Endothelial cell (in vitro differentiated cells): ENCODE measurements at regions not wholly inside any gene's neighbourhood (a gene's known extent, or its start where the extent isn't known, plus 50 kb on each side); places are given as distances from the start of the nearest gene placed in this dataset.
A peak's percentile ranks its signal among the peaks of the same experiment; 100 is the strongest.

ENCODE experiments used
- DNase-seq: peaks from one replicate; pipeline ENCODE4 v3.0.0; 2021; ENCODE audit warnings: low spot score
- H3K27ac Mint-ChIP-seq: one replicate; pipeline ENCODE4 v1.8.0; 2021; ENCODE audit warnings: mixed read lengths, inconsistent platforms; ENCODE audit not compliant: unreplicated experiment
- H3K27me3 Mint-ChIP-seq: one replicate; pipeline ENCODE4 v1.8.0; 2021; ENCODE audit warnings: mild to moderate bottlenecking, moderate library complexity, mixed read lengths, inconsistent platforms; ENCODE audit not compliant: unreplicated experiment
- H3K36me3 Mint-ChIP-seq: one replicate; pipeline ENCODE4 v1.8.0; 2021; ENCODE audit warnings: mild to moderate bottlenecking, low read depth, mixed read lengths, inconsistent platforms; ENCODE audit not compliant: unreplicated experiment
- H3K4me1 Mint-ChIP-seq: one replicate; pipeline ENCODE4 v1.8.0; 2021; ENCODE audit warnings: mild to moderate bottlenecking, mixed read lengths, inconsistent platforms; ENCODE audit not compliant: unreplicated experiment
- H3K4me3 Mint-ChIP-seq: one replicate; pipeline ENCODE4 v1.8.0; 2021; ENCODE audit warnings: mild to moderate bottlenecking, mixed read lengths, inconsistent platforms; ENCODE audit not compliant: unreplicated experiment
- H3K9me3 Mint-ChIP-seq: one replicate; pipeline ENCODE4 v1.8.0; 2021; ENCODE audit warnings: mixed read lengths, inconsistent platforms; ENCODE audit not compliant: unreplicated experiment
- CTCF ChIP-seq: fragments of 200-600 bp; sonication (generic); IDR thresholded peaks from one replicate; pipeline ENCODE4 v1.5.0; 2021; ENCODE audit warnings: antibody characterized with exemption; ENCODE audit not compliant: unreplicated experiment

GRCh38 chr1:232873931-232874330, 68.7 kb downstream of the MAP10 start:
- Mint-ChIP-seq H3K27me3 (peaks cover 5% of the 10 kb centered on the region), H3K36me3 (no peaks in the 10 kb centered on the region), H3K4me3 (no peak overlapping the region), H3K9me3 (no peaks in the 10 kb centered on the region), H3K4me1 (no peaks in the 10 kb centered on the region), H3K27ac (no peak overlapping the region)
- TF ChIP-seq CTCF: no peak
- DNase-seq: no peak

DNA sequence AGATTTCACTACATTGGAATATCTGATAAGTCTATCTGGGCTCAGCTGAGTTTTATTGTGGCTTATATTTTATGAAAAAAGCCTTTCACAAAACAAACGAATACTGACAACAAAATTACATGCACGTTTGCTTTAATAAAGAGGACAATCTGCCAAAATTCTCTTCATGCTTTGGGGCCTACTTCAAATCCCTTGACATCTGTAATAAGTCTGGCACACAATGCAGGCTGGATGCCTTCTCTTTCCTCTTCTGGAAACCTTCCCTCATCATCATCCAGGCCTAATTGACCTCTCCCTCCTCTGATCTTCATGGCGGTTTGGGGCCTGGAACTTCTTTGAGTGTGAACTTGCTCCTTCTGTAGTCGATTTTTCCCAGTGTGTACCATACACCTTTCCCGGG, 70.3 kb downstream of the MAP10 start:
- TF ChIP-seq CTCF: no peak
- no peaks in the 10 kb centered on the region for H3K36me3 Mint-ChIP-seq
- H3K9me3 Mint-ChIP-seq: no peaks in the 10 kb centered on the region
- no peak overlapping the region for H3K4me3 Mint-ChIP-seq
- peak overlapping the region; percentile 64 for H3K27ac Mint-ChIP-seq
- no peaks in the 10 kb centered on the region for H3K4me1 Mint-ChIP-seq
- no peak for DNase-seq
- H3K27me3 Mint-ChIP-seq: peaks cover 7% of the 10 kb centered on the region

DNA sequence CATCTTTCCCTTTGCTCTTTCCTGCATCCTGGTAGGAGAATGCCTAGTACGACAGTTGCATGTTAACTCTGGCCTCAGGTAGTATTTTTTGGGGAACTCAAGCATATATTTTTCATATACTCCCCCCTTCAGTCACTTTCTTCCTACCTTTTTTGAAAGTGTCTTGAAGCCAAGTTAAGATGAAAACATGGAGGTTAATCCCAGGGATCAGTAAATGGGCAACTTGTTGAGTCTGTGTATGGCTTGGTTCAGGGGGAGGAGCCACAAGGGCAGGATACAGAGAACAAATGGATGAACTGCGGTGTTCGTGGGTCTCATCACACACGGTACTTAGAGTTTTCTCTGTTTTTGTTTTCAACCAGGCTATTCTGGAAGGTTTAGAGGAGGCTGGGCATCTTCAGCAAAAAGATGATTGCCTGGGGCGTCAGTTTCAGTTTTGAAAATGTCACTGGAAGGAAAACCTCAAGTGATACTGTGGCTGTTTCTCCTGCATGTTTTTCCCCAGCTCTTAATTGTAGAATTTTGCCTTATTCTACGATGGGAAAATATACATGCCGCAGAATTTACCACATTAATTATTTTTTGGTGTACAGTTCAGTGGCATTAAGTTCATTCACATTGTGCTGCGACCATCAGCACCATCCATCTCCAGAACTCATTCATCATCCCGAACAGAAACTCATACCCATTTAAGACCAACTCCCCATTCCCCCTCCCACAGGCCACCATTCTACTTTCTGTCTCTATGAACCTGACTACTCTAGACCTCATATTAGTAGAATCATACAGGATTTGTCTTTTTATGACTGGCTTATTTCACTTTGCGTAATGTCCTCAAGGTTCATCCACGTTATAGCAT, 71.5 kb downstream of the MAP10 start:
- DNase-seq: no peak
- Mint-ChIP-seq H3K27ac (no peak overlapping the region), H3K4me1 (no peaks in the 10 kb centered on the region), H3K4me3 (no peak overlapping the region), H3K9me3 (no peaks in the 10 kb centered on the region), H3K36me3 (no peaks in the 10 kb centered on the region), H3K27me3 (peaks cover 7% of the 10 kb centered on the region)
- TF ChIP-seq CTCF: no peak

GRCh38 chr1:232877365-232878028, 72.3 kb downstream of the MAP10 start:
- no peak for DNase-seq
- Mint-ChIP-seq H3K9me3 (no peaks in the 10 kb centered on the region), H3K4me3 (no peak overlapping the region), H3K36me3 (no peaks in the 10 kb centered on the region), H3K27me3 (peaks cover 7% of the 10 kb centered on the region), H3K4me1 (no peaks in the 10 kb centered on the region), H3K27ac (no peak overlapping the region)
- no peak for TF ChIP-seq CTCF

DNA sequence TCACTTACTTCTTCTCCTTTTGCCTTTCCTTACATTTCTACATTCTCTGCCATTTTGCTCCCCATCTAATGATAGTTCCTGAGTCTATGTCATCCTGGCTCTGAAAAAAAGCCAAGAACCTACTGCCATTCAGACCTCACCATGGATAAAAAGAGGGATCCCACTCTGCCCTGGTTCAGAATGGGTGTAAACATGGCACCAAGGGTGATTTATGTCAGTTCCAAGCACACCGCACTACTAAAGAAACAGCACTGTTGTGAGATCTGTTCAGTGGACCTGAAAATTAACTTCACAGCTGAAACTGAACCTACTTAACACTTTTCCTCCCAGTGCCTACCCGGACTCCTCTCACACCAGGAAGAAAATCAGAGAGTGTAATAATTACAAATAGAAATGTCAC, 72.3 kb upstream of the NTPCR start:
- Mint-ChIP-seq H3K27me3 (peaks cover 7% of the 10 kb centered on the region), H3K27ac (no peak overlapping the region), H3K9me3 (no peaks in the 10 kb centered on the region), H3K4me3 (no peak overlapping the region), H3K36me3 (no peaks in the 10 kb centered on the region), H3K4me1 (no peaks in the 10 kb centered on the region)
- no peak for TF ChIP-seq CTCF
- no peak for DNase-seq
